ENCODE measurements at regions not wholly inside any gene's neighbourhood (a gene's known extent, or its start where the extent isn't known, plus 50 kb on each side); places are given as distances from the start of the nearest gene placed in this dataset.

GRCh38 chr6:28682542-28682941 is 156.9 kb downstream of the GPX5 start:
- TF ChIP-seq CTCF (IDR thresholded peaks at IDR 0.05) (no peak), POLR2AphosphoS5 (IDR thresholded peaks at IDR 0.05) (no peak), EP300 (IDR thresholded peaks at IDR 0.05) (no peak), POLR2A (IDR thresholded peaks at IDR 0.05) (no peak)

Measured in upper lobe of left lung (tissue), 4 donors.